IMR-90 (cell line): ENCODE measurements at regions not wholly inside any gene's neighbourhood (a gene's known extent, or its start where the extent isn't known, plus 50 kb on each side); places are given as distances from the start of the nearest gene placed in this dataset.

Source experiments
- ATAC-seq: fragments of 200-7000 bp; cut with Tn5 transposase; 2 replicates; pipeline ENCODE4 v1.9.1; 2020; ENCODE audit warnings: low read depth, mild to moderate bottlenecking, moderate library complexity
- BruUV-seq: library from RNA; stranded (reverse); fragments of 400-500 nt; replicated peaks from 2 replicates; lab custom pipeline; 2021; lab: Mats Ljungman, UMichigan
- CTCF ChIA-PET: fragments of 300-600 bp; formaldehyde crosslinking; extraction: SDS; loops from one replicate; lab custom pipeline; 2021; ENCODE audit warnings: antibody characterized with exemption; lab: Yijun Ruan, JAX
- POLR2A ChIA-PET: fragments of 300-600 bp; sonication (Branson Sonifier 250); formaldehyde crosslinking; loops from one replicate; lab custom pipeline; 2022; ENCODE audit warnings: antibody characterized with exemption; ENCODE audit not compliant: unreplicated experiment; lab: Charles Lee
- DNase-seq: peaks from one replicate; pipeline ENCODE4 v3.0.0; 2013
- H2AFZ ChIP-seq: replicated peaks from 2 replicates; pipeline ENCODE3; 2013; ENCODE audit warnings: low read length, mild to moderate bottlenecking; ENCODE audit not compliant: poor library complexity
- H2AK5ac ChIP-seq: 2 replicates; pipeline ENCODE4 v1.6.1; 2013; ENCODE audit warnings: low read depth, low read length, inconsistent platforms
- H2AK9ac ChIP-seq: replicated peaks from 2 replicates; pipeline ENCODE3; 2013; ENCODE audit warnings: mild to moderate bottlenecking, low read depth, low read length, moderate library complexity; ENCODE audit not compliant: poor library complexity
- H2BK120ac ChIP-seq: 2 replicates; pipeline ENCODE4 v1.6.1; 2013; ENCODE audit warnings: low read depth, low read length, inconsistent platforms
- H2BK15ac ChIP-seq: 3 replicates; pipeline ENCODE4 v1.6.1; 2013; ENCODE audit warnings: low read depth, low read length, inconsistent platforms
- H2BK20ac ChIP-seq: 2 replicates; pipeline ENCODE4 v1.6.1; 2013; ENCODE audit warnings: low read depth, mild to moderate bottlenecking, inconsistent platforms, low read length, moderate library complexity
- H2BK5ac ChIP-seq: 2 replicates; pipeline ENCODE4 v1.6.1; 2013; ENCODE audit warnings: mild to moderate bottlenecking, low read depth, low read length, inconsistent platforms; ENCODE audit not compliant: poor library complexity, severe bottlenecking
- H3K14ac ChIP-seq: replicated peaks from 2 replicates; pipeline ENCODE4 v1.6.1; 2013; ENCODE audit warnings: low read depth, low read length, inconsistent platforms
- H3K18ac ChIP-seq: 2 replicates; pipeline ENCODE4 v1.6.1; 2013; ENCODE audit warnings: low read depth, low read length, control low read depth
- H3K23ac ChIP-seq: 2 replicates; pipeline ENCODE4 v1.6.1; 2013; ENCODE audit warnings: low read depth, low read length, inconsistent platforms
- H3K27ac ChIP-seq: 2 replicates; pipeline ENCODE4 v1.5.1; 2013; ENCODE audit warnings: mild to moderate bottlenecking, control low read depth, low read length; ENCODE audit not compliant: insufficient read depth
- H3K27me3 ChIP-seq: 2 replicates; pipeline ENCODE4 v1.6.1; 2013; ENCODE audit warnings: low read length; ENCODE audit not compliant: control insufficient read depth, insufficient read depth
- H3K36me3 ChIP-seq: 2 replicates; pipeline ENCODE4 v1.6.1; 2013; ENCODE audit warnings: low read length, mixed read lengths; ENCODE audit not compliant: control insufficient read depth, insufficient read depth
- H3K4ac ChIP-seq: 2 replicates; pipeline ENCODE4 v1.6.1; 2013; ENCODE audit warnings: low read depth, low read length, inconsistent platforms
- H3K4me1 ChIP-seq: 2 replicates; pipeline ENCODE4 v1.6.1; 2013; ENCODE audit warnings: low read length, mixed read lengths; ENCODE audit not compliant: control insufficient read depth, insufficient read depth
- H3K4me2 ChIP-seq: 2 replicates; pipeline ENCODE4 v1.6.1; 2013; ENCODE audit warnings: low read depth, mild to moderate bottlenecking, control low read depth, low read length, moderate library complexity
- H3K4me3 ChIP-seq: 2 replicates; pipeline ENCODE4 v1.5.1; 2013; ENCODE audit warnings: low read depth, mild to moderate bottlenecking, control low read depth, low read length, moderate library complexity; ENCODE audit not compliant: insufficient read depth
- H3K56ac ChIP-seq: 2 replicates; pipeline ENCODE4 v1.6.1; 2013; ENCODE audit warnings: low read length, inconsistent platforms; ENCODE audit not compliant: insufficient read depth; ENCODE audit errors: extremely low read depth
- H3K79me1 ChIP-seq, 2 experiments: 2 replicates each; pipeline ENCODE4 v1.6.1; 2013; ENCODE audit warnings: low read length in 2 of 2, inconsistent platforms in 1 of 2, low read depth in 1 of 2
- H3K9ac ChIP-seq: 2 replicates; pipeline ENCODE4 v1.6.1; 2013; ENCODE audit warnings: low read depth, low read length, control low read depth
- H3K9me1 ChIP-seq: 2 replicates; pipeline ENCODE4 v1.6.1; 2013; ENCODE audit warnings: low read length, inconsistent platforms; ENCODE audit not compliant: insufficient read depth
- H3K9me3 ChIP-seq: 2 replicates; pipeline ENCODE4 v1.6.1; 2013; ENCODE audit warnings: low read length; ENCODE audit not compliant: control insufficient read depth, insufficient read depth
- H4K20me1 ChIP-seq: 2 replicates; pipeline ENCODE4 v1.6.1; 2013; ENCODE audit warnings: low read length, inconsistent platforms; ENCODE audit not compliant: insufficient read depth
- H4K5ac ChIP-seq: 2 replicates; pipeline ENCODE4 v1.6.1; 2013; ENCODE audit warnings: mild to moderate bottlenecking, low read depth, low read length, control low read depth
- H4K8ac ChIP-seq, 2 experiments: 2 replicates each; pipeline ENCODE4 v1.6.1; 2013; ENCODE audit warnings: low read depth in 2 of 2, low read length in 2 of 2, control low read depth in 1 of 2, inconsistent platforms in 1 of 2
- H4K91ac ChIP-seq: 2 replicates; pipeline ENCODE4 v1.6.1; 2013; ENCODE audit warnings: low read depth, low read length, inconsistent platforms; ENCODE audit not compliant: insufficient read depth
- BHLHE40 ChIP-seq: fragments of 150-350 bp; IDR thresholded peaks from 2 replicates; pipeline ENCODE4 v1.6.1; 2016; ENCODE audit warnings: mild to moderate bottlenecking, low read depth, low read length
- CEBPB ChIP-seq: IDR thresholded peaks from 2 replicates; pipeline ENCODE4 v1.6.1; 2012; ENCODE audit warnings: low read depth, low read length, improper control_type of control experiment
- FOS ChIP-seq: fragments of 150-350 bp; IDR thresholded peaks from 2 replicates; pipeline ENCODE4 v1.6.1; 2016; ENCODE audit warnings: low read depth, low read length
- MXI1 ChIP-seq: IDR thresholded peaks from 2 replicates; pipeline ENCODE4 v1.6.1; 2012; ENCODE audit warnings: low read depth, mild to moderate bottlenecking, low read length, moderate library complexity, borderline replicate concordance
- NFE2L2 ChIP-seq: fragments of 150-350 bp; IDR thresholded peaks from 2 replicates; pipeline ENCODE4 v1.6.1; 2016; ENCODE audit warnings: low read depth, mild to moderate bottlenecking, low read length
- RAD21 ChIP-seq: IDR thresholded peaks from 2 replicates; pipeline ENCODE4 v1.6.1; 2012; ENCODE audit warnings: low read length, improper control_type of control experiment
- RCOR1 ChIP-seq: IDR thresholded peaks from 2 replicates; pipeline ENCODE4 v1.6.1; 2012; ENCODE audit warnings: mild to moderate bottlenecking, low read length, improper control_type of control experiment; ENCODE audit not compliant: insufficient replicate concordance
- RFX5 ChIP-seq: IDR thresholded peaks from 2 replicates; pipeline ENCODE4 v1.8.0; 2012; ENCODE audit warnings: low read depth, mild to moderate bottlenecking, low read length, moderate library complexity
- USF2 ChIP-seq: fragments of 150-350 bp; IDR thresholded peaks from 2 replicates; pipeline ENCODE4 v1.6.1; 2017; ENCODE audit warnings: mild to moderate bottlenecking, antibody characterized with exemption, low read length, low read depth
- WGBS, 2 experiments: methylation state at CpG; one replicate each; pipeline versions ENCODE4 v1.1.5 to v1.1.7; 2013; ENCODE audit warnings: missing lambda C conversion rate in 2 of 2; ENCODE audit not compliant: insufficient read length in 1 of 2; ENCODE audit errors: extremely low coverage in 2 of 2; 5-methylcytosine and 5-hydroxymethylcytosine counted together
- dilution Hi-C: fragments of 300-500 bp; cut with HindIII; formaldehyde crosslinking; loops from one replicate; pipeline ENCODE4 v1.14.3; 2018; ENCODE audit warnings: low sequenced_read_pairs; ENCODE audit not compliant: unreplicated experiment
- in situ Hi-C: fragments of 300-500 bp; cut with MboI; formaldehyde crosslinking; loops from 3 replicates; pipeline ENCODE4 v1.14.3; 2019; ENCODE audit warnings: low sequenced_read_pairs, inconsistent platforms, mixed read lengths
- intact Hi-C: fragments of 100-400 bp; cut with micrococcal nuclease; formaldehyde crosslinking; loops from 2 replicates; pipeline ENCODE4 v1.10.0; 2022

GRCh38 chr18:46271488-46271887 lies 167.3 kb downstream of the HAUS1 start:
- CTCF ChIA-PET = no interaction called here
- POLR2A ChIA-PET = no interaction called here
- dilution Hi-C loops = no loop called here

More at GRCh38 chr18:46271488-46271887, 167.3 kb downstream of the HAUS1 start:
- H2AFZ ChIP-seq = no peak overlapping the region
- BruUV-seq = no TSS peak
- no peak overlapping the region for H3K4ac ChIP-seq
- H2BK5ac ChIP-seq = no peak overlapping the region
- no peak overlapping the region for H3K14ac ChIP-seq
- DNase-seq = no peak
- H3K9ac ChIP-seq = no peak overlapping the region
- ATAC-seq = no peak
- H2AK5ac ChIP-seq = no peak overlapping the region
- peaks cover 3% of the 10 kb centered on the region; the same call in 1 of the 2 replicates for H3K36me3 ChIP-seq
- no peak overlapping the region for H3K4me2 ChIP-seq
- WGBS, 2 experiments = no CpG with 5 or more reads among the region's 2 CpGs
- no peak overlapping the region for H4K91ac ChIP-seq
- in situ Hi-C loops (no loop called here), intact Hi-C loops (no loop called here)
- H2AK9ac ChIP-seq = no peak overlapping the region
- no peak overlapping the region for H3K27ac ChIP-seq
- no peaks in the 10 kb centered on the region for H4K20me1 ChIP-seq
- no peaks in the 10 kb centered on the region for H3K27me3 ChIP-seq
- H2BK20ac ChIP-seq = no peak overlapping the region
- H3K18ac ChIP-seq = no peak overlapping the region
- H2BK120ac ChIP-seq = no peak overlapping the region
- 0 out of 2 replicates have a peak, but pooled peaks cover 2% of the 10 kb centered on the region for H3K9me1 ChIP-seq
- H3K79me1 ChIP-seq = no peaks in the 10 kb centered on the region; a peak in 1 of 4 replicates
- no peaks in the 10 kb centered on the region for H3K9me3 ChIP-seq
- H4K8ac ChIP-seq = no peak overlapping the region
- H3K23ac ChIP-seq = no peak overlapping the region
- no peak overlapping the region for H3K4me3 ChIP-seq
- no peak overlapping the region for H4K5ac ChIP-seq
- TF ChIP-seq CEBPB (no peak), MXI1 (no peak), RAD21 (no peak), FOS (no peak), BHLHE40 (no peak), USF2 (no peak), RCOR1 (no peak), RFX5 (no peak), NFE2L2 (no peak)
- no peak overlapping the region for H3K56ac ChIP-seq
- H2BK15ac ChIP-seq = no peak overlapping the region
- H3K4me1 ChIP-seq = no peaks in the 10 kb centered on the region
